Body of pancreas (tissue), 4 donors: ENCODE measurements at regions not wholly inside any gene's neighbourhood (a gene's known extent, or its start where the extent isn't known, plus 50 kb on each side); places are given as distances from the start of the nearest gene placed in this dataset.

ENCODE experiments used
- CTCF ChIP-seq, 7 experiments: fragments of 450-650 bp in 4 of 7; fragments of 200-600 bp in 3 of 7; sonication (generic) in 3 of 7; IDR thresholded peaks; one replicate each; pipeline ENCODE4 v1.5.1; 2016 to 2019; ENCODE audit warnings: antibody characterized with exemption in 7 of 7
- POLR2A ChIP-seq, 3 donors: fragments of 450-650 bp; IDR thresholded peaks; one replicate each; pipeline ENCODE4 v1.6.1; 2016; ENCODE audit warnings: antibody characterized with exemption in 3 of 3, mild to moderate bottlenecking in 2 of 3

DNA sequence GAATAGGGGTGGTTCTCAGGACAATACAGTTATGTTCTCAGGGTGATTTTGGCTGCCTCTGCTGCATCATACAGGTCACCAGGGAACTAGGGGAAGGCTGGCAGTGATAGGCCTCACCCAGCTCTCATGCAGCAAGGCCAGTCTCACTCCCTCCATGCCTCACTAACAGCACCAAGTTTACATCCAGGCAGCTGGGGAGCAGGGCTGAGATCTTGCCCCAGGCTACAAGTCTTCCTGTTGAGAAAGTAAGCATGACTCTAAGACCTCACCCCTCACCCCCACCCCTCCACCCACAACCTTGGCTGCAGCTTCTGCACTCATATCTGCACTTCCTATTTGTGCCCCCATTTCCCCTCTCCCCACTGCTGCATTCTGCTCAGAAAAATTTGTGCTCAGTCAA is 481.2 kb downstream of the ACTL7B start:
- no peak for TF ChIP-seq CTCF (IDR thresholded peaks at IDR 0.05)
- no peak for TF ChIP-seq POLR2A (IDR thresholded peaks at IDR 0.05)
